SK-N-MC (cell line): ENCODE measurements at regions not wholly inside any gene's neighbourhood (a gene's known extent, or its start where the extent isn't known, plus 50 kb on each side); places are given as distances from the start of the nearest gene placed in this dataset.

Source experiments
- EZH2 ChIP-seq: fragments of 200-600 bp; sonication (generic); IDR thresholded peaks from one replicate; pipeline ENCODE4 v1.6.1; 2017; ENCODE audit warnings: antibody characterized with exemption
- FOXP2 ChIP-seq: optimal IDR thresholded peaks from 2 replicates; pipeline ENCODE3; 2011; ENCODE audit warnings: mild to moderate bottlenecking, moderate library complexity; ENCODE audit not compliant: insufficient read depth; ENCODE audit errors: extremely low read length, control extremely low read depth
- POLR2AphosphoS5 ChIP-seq: IDR thresholded peaks from 2 replicates; pipeline ENCODE4 v1.6.1; 2012; ENCODE audit warnings: mild to moderate bottlenecking, low read depth, low read length, borderline replicate concordance

DNA sequence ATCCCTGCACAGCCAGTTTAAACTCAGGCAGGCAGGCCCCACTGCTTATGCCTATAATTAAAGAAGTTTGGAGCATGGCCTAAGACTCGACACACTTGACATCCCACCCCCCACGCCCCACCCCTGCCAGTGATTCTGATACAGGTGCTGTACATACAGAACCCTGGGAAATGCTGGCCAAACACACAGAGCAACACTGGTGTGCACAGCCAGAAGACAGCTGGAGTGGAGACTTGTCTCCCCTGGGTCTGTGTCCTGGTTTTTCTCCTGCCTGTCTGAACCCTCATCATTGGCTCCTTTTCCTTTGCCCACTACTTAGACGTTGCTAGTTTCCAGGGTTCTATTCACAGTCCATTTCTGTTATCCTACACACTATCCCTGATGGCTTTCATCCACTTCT, 76.8 kb downstream of the DLEU7 start:
- TF ChIP-seq EZH2 (no peak), POLR2AphosphoS5 (no peak), FOXP2 (no peak)
